GM12875 (cell line): ENCODE measurements at regions not wholly inside any gene's neighbourhood (a gene's known extent, or its start where the extent isn't known, plus 50 kb on each side); places are given as distances from the start of the nearest gene placed in this dataset.
A peak's percentile ranks its signal among the peaks of the same experiment; 100 is the strongest.

Source experiments
- H3K4me3 ChIP-seq: one replicate; pipeline ENCODE4 v1.5.1; 2011; ENCODE audit warnings: low read depth, low read length, control low read depth
- CTCF ChIP-seq: IDR thresholded peaks from 2 replicates; pipeline ENCODE4 v1.5.1; 2011; ENCODE audit warnings: low read depth, mild to moderate bottlenecking, control low read depth, inconsistent platforms, low read length, moderate library complexity, borderline replicate concordance; ENCODE audit not compliant: insufficient read depth

- TF ChIP-seq CTCF: no peak
- no peak overlapping the region for H3K4me3 ChIP-seq
Measured at GRCh38 chrX:13518126-13518525, 51.3 kb upstream of the EGFL6 start.

DNA sequence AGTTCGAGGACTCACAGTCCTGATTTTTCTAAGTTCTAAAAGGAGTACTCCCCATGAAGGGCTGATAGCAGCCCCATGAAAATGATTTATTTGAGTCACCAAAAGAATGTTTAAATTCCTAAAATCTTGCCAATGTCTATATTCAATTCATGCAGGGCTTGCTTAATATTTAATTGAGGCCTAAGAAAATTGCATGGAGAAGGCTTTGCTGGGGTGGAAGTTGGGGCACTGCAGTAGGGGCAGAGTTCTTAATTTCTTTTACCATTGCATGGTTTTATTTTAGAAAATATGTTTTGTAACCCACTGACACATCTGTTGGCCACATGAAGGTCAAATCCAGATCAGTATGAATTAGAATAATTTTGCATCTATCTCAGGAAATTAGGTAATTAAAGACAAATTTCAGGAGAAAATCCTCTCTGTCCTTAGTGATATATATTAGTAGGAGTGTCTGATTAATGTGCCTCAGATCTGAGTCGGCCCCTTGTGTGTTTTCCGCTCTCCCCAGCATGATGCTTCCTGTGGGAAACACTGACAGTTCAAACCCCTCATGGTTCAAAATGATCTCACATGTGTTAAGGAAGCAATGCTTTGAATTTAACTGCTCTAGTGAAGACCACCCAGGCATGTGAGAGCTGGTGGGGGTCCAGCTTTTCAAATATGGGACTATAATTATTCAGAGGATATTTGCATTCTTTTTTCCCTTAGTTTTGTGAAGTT lies 54.0 kb upstream of the EGFL6 start:
- no peak for TF ChIP-seq CTCF
- no peak overlapping the region for H3K4me3 ChIP-seq

DNA sequence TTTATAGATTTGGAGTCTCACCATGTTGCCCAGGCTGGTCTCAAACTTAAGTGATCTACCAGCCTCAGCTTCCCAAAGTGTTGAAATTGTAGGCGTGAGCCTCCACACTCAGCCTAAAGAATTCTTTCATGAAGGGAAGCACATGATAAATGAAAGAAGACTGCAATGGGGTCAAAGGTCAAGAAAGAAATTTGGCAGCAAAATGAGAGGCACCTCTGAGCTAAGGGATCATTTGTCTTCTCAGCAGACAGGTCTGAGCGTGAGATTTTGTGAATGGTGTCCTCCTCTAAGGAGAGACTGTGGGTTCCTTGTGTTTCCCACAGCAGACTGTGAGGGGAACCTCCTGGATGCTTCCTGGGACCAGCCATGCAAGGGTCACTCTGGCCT lies 57.5 kb upstream of the EGFL6 start:
- no peak overlapping the region for H3K4me3 ChIP-seq
- no peak for TF ChIP-seq CTCF

- no peak overlapping the region for H3K4me3 ChIP-seq
- TF ChIP-seq CTCF: no peak
Measured at GRCh38 chrX:13511241-13511943, 58.0 kb upstream of the EGFL6 start.

DNA sequence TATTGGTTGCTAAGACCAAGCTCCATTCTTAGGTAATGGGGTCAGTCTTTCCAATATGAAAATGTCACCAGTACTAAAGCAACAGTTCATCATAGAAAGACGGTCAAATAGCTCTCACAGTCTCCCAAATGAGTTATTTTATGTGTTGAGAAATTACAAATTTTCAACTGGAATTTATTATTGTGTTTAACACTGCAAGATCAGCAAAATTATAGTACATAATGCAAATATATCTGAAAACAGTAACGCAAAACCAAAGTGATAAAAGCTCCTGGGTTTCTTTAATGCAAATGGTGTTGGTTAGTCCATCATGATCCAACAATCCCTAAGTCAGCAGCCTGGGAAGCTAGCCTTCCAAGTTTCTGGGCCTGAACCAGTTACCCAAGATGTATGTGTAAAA lies 61.5 kb upstream of the EGFL6 start:
- no peak for TF ChIP-seq CTCF

GRCh38 chrX:13506574-13506973 lies 62.8 kb upstream of the EGFL6 start:
- peak; percentile 57; the same call in 1 of the 2 replicates for TF ChIP-seq CTCF
- no peak overlapping the region for H3K4me3 ChIP-seq

More for the DNA sequence above, 61.5 kb upstream of the EGFL6 start:
- no peak overlapping the region for H3K4me3 ChIP-seq

GRCh38 chrX:13502590-13502989 lies 66.8 kb upstream of the EGFL6 start:
- no peak overlapping the region for H3K4me3 ChIP-seq
- TF ChIP-seq CTCF: no peak
